ENCODE measurements at regions not wholly inside any gene's neighbourhood (a gene's known extent, or its start where the extent isn't known, plus 50 kb on each side); places are given as distances from the start of the nearest gene placed in this dataset.

DNA sequence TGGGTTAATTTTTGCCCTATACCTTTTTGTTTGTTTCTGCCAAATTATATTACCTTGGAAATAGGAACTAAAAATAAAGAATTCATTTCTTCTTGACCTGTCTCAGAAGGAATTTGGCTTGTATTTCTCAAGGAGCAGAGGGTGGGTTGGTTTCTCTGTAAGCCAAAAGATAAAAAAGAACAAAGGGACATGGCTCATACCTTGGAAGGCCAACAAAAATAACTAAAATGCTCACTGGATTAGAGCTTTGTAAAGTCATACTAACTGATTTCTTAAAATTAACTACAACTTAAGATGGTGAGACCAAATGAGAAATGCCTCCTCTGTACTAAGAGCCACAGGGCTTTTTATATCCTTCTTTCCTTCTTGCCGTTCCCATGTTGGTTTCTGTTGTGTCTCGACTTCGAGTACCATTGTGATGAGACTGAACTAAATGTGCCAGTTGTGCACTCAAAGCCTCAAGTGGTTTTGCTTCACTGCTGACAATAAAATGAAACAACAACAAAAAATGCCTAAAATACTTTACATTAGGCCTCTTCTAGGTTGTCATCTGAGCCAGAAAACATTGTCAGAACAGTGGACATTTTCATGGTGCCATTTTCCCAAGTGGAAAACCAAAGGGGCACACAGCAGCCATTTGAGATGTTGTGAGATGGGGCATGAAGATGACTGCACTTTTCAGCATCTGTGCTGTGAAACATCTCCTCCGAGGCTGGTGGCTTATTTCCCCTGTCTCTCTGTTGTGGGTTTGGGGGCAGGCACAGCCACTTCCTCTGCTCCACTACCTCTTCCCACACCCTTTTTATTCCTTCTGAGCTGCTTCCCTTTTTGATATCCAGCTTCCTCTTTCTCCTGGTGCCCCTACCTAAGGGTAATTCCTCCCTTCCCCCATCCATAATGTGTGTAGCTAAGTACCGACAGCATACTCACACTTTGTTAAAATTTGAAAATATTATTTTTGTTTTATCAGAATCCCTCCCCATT, 51.8 kb upstream of the AGR3 start:
- no peaks in the 10 kb centered on the region for H3K4me1 ChIP-seq (ENCODE audit: low read depth)
- no peak for DNase-seq (ENCODE audit: low read depth in 1 of 2, low spot score in 1 of 2)
- no peak overlapping the region for H3K4me3 ChIP-seq
- H3K27ac ChIP-seq, result no peak overlapping the region
- H3K9me3 ChIP-seq (ENCODE audit: low read depth), result no peaks in the 10 kb centered on the region
- H3K36me3 ChIP-seq, result no peaks in the 10 kb centered on the region
- H3K27me3 ChIP-seq, result no peaks in the 10 kb centered on the region
- TF ChIP-seq, protein P1, sequence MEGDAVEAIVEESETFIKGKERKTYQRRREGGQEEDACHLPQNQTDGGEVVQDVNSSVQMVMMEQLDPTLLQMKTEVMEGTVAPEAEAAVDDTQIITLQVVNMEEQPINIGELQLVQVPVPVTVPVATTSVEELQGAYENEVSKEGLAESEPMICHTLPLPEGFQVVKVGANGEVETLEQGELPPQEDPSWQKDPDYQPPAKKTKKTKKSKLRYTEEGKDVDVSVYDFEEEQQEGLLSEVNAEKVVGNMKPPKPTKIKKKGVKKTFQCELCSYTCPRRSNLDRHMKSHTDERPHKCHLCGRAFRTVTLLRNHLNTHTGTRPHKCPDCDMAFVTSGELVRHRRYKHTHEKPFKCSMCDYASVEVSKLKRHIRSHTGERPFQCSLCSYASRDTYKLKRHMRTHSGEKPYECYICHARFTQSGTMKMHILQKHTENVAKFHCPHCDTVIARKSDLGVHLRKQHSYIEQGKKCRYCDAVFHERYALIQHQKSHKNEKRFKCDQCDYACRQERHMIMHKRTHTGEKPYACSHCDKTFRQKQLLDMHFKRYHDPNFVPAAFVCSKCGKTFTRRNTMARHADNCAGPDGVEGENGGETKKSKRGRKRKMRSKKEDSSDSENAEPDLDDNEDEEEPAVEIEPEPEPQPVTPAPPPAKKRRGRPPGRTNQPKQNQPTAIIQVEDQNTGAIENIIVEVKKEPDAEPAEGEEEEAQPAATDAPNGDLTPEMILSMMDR (IDR thresholded peaks at IDR 0.05; ENCODE audit: low read depth, low read length), result no peak

DNA sequence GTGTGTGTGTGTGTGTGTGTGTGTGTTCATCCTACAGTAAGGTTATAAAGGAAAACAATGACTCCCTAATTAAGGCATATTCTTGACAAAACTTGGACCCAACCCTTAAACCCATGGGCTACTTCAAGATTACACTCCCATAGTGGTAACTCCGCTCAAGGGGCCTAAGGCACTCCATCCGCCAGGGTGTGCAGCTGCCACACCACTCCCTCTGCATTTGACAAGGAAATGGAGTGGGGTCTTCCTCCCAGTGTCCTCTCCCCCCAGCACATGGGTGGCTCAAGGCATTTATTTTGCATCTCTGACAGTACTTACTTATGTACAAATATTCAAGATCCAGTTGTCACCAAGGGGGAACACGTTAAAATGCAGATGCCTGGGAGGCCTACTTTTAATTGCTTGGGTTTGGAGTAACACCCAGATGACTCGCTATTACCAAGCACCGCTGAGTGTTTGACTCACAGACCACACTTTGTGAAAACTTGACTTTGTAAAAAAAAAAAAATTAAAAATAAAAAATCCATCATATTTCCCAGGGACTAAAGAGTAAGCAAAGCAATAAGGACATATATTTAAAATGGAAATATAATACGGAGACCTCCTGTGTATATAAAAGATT, 53.0 kb upstream of the AGR3 start:
- no peaks in the 10 kb centered on the region for H3K36me3 ChIP-seq

DNA sequence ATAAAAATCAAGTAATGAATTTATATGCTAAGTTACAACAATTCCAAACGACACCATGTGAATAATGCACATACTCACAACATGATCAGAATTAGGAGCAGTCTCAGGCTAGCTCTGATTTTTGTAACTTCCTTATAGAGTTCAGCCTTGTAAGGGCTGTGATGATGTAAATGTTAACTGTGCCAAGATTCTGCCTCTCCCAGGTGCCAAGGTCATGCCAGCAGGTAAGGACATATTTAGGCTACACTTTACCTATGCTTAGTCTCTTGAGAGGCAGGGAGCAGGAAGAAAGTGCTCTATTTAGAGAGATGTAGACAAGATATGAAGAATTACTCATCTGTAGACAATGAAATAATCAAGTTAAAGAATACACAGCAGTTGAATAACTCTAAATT, 53.6 kb upstream of the AGR3 start:
- DNase-seq (ENCODE audit: low read depth in 1 of 2, low spot score in 1 of 2), result no peak
- H3K27ac ChIP-seq, result no peak overlapping the region
- no peaks in the 10 kb centered on the region for H3K4me1 ChIP-seq (ENCODE audit: low read depth)

More for the DNA sequence above, 53.0 kb upstream of the AGR3 start:
- H3K27ac ChIP-seq, result no peak overlapping the region
- H3K4me1 ChIP-seq (ENCODE audit: low read depth), result no peaks in the 10 kb centered on the region
- TF ChIP-seq, protein P1 (IDR thresholded peaks at IDR 0.05; ENCODE audit: low read depth, low read length), result no peak
- no peak overlapping the region for H3K4me3 ChIP-seq
- H3K9me3 ChIP-seq (ENCODE audit: low read depth), result no peaks in the 10 kb centered on the region
- H3K27me3 ChIP-seq, result no peaks in the 10 kb centered on the region
- no peak for DNase-seq (ENCODE audit: low read depth in 1 of 2, low spot score in 1 of 2)

DNA sequence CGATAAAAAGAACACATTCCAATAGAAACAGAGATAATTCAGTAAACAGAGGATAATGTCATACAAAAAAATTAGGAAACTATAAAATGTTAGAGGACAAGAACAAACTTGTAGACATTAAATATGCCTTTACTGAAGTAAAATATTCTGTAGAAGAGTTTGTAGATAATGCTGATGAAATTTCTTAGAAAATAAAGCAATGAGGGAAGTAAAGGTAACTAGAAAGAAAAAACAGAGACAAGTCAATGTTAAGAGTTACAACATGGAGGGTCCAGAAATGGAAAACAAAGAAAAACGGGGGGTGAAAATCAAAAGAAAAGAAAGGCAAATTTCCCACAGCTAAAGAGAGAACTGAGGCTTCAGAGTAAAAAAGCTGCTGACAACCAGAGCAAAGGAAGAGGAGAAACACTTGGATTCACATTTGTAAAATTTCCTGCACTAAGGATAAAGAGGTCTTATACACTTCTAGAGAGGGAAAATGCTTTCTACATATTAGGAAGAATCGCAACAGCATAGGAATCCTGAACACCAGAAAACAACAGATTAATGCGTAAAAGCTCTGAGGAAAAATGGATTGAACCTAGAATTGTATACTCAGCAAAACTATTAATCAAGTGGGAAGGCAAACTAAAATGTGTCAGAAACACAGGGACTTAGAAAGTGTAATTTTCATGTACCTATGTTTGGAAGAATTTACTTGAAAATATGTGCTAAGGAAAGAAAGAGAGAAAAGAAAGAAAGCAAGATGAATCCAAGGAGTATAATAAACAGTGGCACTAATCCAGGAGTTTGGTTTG, 55.0 kb upstream of the AGR3 start:
- Histone ChIP-seq H3K4me3 (no peak overlapping the region), H3K27me3 (no peaks in the 10 kb centered on the region)
- DNase-seq (ENCODE audit: low read depth in 1 of 2, low spot score in 1 of 2), result no peak

More for the DNA sequence above, 53.6 kb upstream of the AGR3 start:
- no peak overlapping the region for H3K4me3 ChIP-seq
- H3K36me3 ChIP-seq, result no peaks in the 10 kb centered on the region
- H3K27me3 ChIP-seq, result no peaks in the 10 kb centered on the region
- no peaks in the 10 kb centered on the region for H3K9me3 ChIP-seq (ENCODE audit: low read depth)
- TF ChIP-seq, protein P1 (IDR thresholded peaks at IDR 0.05; ENCODE audit: low read depth, low read length), result no peak

DNA sequence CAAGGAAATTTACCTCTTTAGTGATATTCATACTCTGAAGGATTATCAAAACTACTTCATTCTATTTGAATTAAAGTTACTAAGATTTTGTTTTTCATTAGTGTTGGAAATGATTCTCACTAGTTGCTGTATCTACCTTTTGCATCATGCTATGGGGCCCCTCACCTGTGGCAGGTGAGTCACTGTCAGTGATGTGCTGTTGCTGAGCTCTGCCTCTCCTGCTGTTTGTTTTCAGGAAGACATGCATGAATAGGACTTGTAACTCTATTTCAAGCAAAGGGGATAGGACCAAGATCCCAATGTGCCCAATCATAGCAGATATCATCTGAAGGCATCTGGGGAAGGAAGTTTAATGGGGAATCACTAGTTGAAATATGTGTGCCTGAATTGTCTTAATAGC, 57.4 kb upstream of the AGR3 start:
- Histone ChIP-seq H3K27ac (no peak overlapping the region), H3K9me3 (ENCODE audit: low read depth) (no peaks in the 10 kb centered on the region), H3K27me3 (no peaks in the 10 kb centered on the region), H3K36me3 (no peaks in the 10 kb centered on the region), H3K4me1 (ENCODE audit: low read depth) (peaks cover 5% of the 10 kb centered on the region), H3K4me3 (no peak overlapping the region)
- TF ChIP-seq, protein P1 (IDR thresholded peaks at IDR 0.05; ENCODE audit: low read depth, low read length), result no peak
- DNase-seq (ENCODE audit: low read depth in 1 of 2, low spot score in 1 of 2), result no peak

More for the DNA sequence above, 55.0 kb upstream of the AGR3 start:
- no peaks in the 10 kb centered on the region for H3K9me3 ChIP-seq (ENCODE audit: low read depth)
- H3K36me3 ChIP-seq, result no peaks in the 10 kb centered on the region
- peaks cover 5% of the 10 kb centered on the region for H3K4me1 ChIP-seq (ENCODE audit: low read depth)
- no peak overlapping the region for H3K27ac ChIP-seq
- TF ChIP-seq, protein P1 (IDR thresholded peaks at IDR 0.05; ENCODE audit: low read depth, low read length), result no peak

All from cardiac muscle cell (in vitro differentiated cells and primary cell).